Skin epidermis (tissue), 12 donors: ENCODE measurements at regions not wholly inside any gene's neighbourhood (a gene's known extent, or its start where the extent isn't known, plus 50 kb on each side); places are given as distances from the start of the nearest gene placed in this dataset.

ENCODE experiments used
- H3K27ac ChIP-seq, 21 experiments: fragments of 200-600 bp; sonication (generic) in 11 of 21; one replicate each; pipeline ENCODE4 v1.5.0; 2020; ENCODE audit warnings: mild to moderate bottlenecking in 3 of 21, inconsistent platforms in 2 of 21, moderate library complexity in 2 of 21
- H3K4me3 ChIP-seq, 7 experiments: fragments of 200-600 bp; sonication (generic) in 2 of 7; one replicate each; pipeline ENCODE4 v1.5.0; 2020; ENCODE audit warnings: inconsistent platforms in 2 of 7, mild to moderate bottlenecking in 2 of 7, moderate library complexity in 1 of 7

- no peak overlapping the region for H3K4me3 ChIP-seq
- H3K27ac ChIP-seq, result no peak overlapping the region
Measured at GRCh38 chr3:64905906-64906410, 218.2 kb upstream of the ADAMTS9 start.

DNA sequence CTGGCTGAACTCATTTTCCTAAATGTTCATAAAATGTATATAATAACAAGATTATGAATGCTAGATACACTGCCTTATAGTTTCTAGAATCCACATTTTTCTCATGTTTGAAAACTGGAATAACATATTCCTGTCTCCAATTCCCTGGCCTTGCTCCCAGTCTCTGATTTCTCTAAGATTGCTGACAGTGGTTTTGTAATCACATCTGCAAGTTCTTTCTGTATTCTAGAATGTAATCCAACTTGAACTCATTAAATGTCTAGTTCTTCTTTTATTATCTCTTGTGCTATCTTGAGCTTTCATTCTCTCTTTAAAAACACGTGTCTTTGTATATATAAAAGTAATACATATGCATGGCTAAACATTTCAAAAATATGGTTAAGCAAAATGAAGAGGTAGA lies 215.2 kb upstream of the ADAMTS9 start:
- peak overlapping the region in 1 of 21 experiments; percentile 51 for H3K27ac ChIP-seq

GRCh38 chr3:64901986-64902516 lies 214.3 kb upstream of the ADAMTS9 start:
- H3K4me3 ChIP-seq, result no peak overlapping the region
- peak overlapping the region in 3 of 21 experiments; percentile 4 to 51 (median 20) for H3K27ac ChIP-seq

More for the DNA sequence above, 215.2 kb upstream of the ADAMTS9 start:
- H3K4me3 ChIP-seq, result no peak overlapping the region

DNA sequence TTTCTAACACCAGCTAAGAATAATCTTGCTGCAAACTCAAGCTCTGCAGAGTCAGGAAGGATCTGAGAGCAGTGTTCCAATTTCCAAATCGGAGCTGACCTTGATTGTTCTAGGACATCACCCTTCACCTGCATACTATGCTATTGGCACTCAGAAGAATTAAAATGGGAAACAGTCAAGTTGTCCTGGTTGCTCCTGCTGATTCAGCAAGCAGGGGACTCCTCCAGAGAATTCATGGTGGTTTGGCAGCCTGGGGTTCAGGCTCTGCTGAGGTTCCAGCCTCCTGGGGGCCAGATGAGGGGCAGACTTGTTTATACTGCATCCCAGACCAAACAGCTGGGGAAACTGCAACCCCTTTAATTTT lies 213.7 kb upstream of the ADAMTS9 start:
- Histone ChIP-seq H3K4me3 (no peak overlapping the region), H3K27ac (peak overlapping the region in 3 of 21 experiments; percentile 4 to 51 (median 5))

GRCh38 chr3:64900617-64901521 lies 213.1 kb upstream of the ADAMTS9 start:
- Histone ChIP-seq H3K4me3 (no peak overlapping the region), H3K27ac (peak overlapping the region in 1 of 21 experiments; percentile 51)

DNA sequence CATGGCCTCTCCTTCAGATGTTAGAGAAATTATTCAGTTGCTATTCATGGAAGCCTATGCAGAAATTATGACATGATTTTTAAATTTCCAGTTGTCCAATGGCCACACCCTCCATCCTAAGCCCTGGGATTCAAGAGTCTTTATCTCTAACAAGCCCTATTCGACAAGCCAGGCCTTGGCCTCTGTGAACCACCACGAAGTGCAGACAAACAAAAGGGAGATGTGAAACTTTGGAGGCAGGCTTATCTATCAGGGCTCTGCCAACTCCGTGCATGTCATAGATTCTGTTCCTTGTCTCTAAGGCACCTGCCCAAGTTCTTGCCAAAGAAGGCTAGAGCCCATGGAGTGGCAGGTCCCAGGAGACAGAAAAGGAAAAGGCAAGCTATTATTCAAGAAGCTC lies 212.4 kb upstream of the ADAMTS9 start:
- no peak overlapping the region for H3K4me3 ChIP-seq
- no peak overlapping the region for H3K27ac ChIP-seq

DNA sequence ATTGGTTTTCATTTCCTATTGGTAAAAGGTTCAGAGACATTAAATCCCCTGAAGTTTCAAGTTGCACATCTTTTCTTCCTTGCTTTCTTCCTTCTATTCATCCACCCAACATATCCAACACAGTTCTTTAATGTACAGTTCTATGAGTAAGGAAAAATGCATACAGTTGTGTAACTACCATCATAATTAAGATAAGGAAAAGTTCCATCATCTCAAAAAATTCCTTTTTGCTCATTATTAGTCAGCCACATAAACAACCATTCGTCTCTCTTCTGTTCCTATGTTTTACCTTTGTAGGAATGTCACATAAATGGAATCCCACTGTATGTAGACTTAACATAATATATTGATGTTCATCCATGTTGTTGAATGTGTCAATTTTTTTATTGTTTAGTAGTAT lies 211.1 kb upstream of the ADAMTS9 start:
- H3K4me3 ChIP-seq, result no peak overlapping the region
- no peak overlapping the region for H3K27ac ChIP-seq

DNA sequence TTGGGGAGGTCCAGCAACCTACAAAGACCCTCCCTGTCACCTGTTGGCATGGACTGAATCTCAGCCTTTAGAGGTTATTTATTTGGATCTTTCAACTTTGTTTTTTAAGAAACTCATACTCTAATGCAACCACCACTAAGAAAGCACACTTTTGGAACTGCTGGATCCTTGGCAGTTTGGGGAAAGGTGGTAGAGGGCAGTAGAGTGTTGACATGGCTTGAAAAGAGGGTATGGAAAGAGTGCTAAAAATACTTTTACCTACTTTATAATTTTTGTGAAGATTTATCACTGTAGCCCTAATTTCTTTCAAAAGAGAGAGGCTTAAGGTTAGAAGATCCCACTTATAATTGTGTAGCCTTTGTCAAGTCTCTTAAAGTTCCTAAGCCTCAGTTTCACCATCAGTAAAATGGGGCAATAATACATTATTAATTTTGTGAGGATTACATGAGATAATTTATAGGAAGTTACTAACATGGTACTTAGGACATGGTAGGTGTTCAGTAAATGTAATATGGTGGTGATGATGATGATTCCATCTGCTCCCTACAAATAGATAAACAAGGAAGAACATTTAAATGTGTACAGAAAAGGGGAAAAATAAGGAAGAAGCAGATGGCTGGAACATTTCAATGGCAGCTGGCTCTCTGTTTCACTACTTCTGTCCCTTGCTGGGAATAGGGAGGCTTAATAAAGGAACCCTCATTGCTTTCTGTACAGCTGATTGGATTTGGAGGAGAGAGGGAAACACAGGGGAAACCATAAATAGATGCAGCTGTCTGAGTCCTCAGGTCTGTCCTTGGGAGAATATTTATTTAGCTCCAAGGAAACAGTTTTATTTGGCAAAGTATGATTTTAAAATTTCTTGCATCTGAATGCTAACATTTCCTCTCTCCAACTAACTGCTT lies 208.4 kb upstream of the ADAMTS9 start:
- Histone ChIP-seq H3K4me3 (no peak overlapping the region), H3K27ac (no peak overlapping the region)

DNA sequence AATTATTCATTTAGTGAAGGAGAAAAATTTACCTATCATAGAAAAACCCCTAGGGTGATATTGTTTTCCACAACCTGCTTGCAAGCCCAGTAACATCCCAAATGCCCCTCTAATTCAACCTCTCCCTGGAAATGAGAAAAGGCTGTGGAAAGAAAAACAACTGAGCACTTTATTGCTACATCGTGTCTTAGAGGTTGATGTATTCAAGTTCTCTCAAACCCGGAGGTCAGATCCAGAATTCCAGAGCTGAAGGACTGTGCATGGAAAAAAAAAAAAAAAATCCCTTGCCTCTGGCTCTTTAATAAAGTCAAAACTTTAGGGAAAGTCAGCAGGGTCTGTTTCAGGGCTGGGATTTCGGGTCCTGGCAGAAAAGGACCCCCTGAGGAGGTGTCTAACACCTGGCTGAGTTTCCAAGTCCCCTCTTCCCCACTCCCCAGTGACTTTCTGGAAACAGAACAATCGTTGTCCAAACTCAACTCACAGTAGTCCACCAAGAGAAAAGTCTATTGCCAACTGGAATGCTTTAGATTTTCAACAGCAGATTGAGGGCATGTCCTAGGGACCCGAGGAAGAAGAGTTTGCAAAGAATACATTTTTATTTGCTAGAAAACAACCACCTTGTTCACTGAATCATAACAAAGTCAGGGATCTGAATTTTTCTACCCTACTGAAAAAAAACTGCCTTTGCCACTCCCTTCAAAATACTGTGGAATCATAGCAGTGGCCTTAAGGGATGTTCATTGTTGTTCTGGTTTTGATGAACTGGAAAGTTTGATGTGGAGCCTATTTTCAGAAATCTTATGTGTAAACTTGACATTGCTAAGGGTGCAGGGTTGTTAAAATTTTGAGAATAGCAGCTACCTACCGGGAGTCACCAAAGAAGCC lies 207.5 kb upstream of the ADAMTS9 start:
- H3K27ac ChIP-seq, result peak overlapping the region in 1 of 21 experiments; percentile 37

DNA sequence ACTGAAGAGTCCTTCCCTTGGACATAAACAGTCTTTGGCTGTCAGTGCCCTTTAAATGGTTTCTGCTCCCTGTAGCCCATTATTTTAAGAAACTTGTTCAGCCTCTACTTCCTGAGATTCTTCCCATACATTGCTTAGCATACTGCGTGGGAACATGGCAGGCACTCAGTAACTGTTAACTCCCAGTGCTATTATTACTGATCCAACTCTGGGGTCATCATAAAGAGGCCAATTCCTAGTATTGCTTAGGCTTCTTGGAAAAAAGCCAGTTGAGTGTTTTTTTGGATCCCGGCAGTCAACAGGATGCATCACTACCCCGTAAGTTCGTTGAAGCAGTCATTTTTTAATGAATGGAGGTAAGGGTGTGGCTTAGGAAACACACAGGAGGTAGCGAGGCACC lies 206.2 kb upstream of the ADAMTS9 start:
- H3K27ac ChIP-seq, result no peak overlapping the region

More for the DNA sequence above, 207.5 kb upstream of the ADAMTS9 start:
- no peak overlapping the region for H3K4me3 ChIP-seq

DNA sequence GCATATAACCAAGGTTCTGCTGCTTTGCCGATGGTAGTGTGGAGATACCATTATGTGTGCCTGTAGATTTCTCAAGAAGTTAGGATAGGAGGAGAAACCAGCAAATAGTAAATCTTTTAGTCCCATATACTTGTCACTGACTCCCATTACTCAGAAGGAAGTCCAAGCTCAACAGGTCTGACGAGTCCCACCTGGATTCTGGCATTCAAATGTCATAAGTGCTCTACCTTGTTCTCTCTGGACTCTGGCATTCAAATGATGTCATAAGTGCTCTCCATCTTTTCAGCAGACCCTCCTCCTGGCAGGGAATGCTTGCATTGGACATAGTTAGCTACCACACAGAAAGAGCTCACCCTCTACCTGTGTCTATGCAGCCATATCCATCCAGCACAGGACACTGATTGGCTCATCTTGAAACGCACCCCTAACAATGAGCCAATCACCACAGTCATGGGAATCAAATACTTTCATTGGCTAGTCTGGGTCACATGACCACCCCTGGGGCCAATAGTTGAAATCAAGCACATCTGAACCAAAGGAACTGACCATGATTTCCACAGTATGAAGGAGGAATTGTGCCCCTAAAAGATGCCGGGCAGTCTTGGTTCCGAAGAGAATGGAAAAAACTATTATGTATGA lies 205.0 kb upstream of the ADAMTS9 start:
- H3K27ac ChIP-seq, result no peak overlapping the region
- no peak overlapping the region for H3K4me3 ChIP-seq

More for the DNA sequence above, 206.2 kb upstream of the ADAMTS9 start:
- no peak overlapping the region for H3K4me3 ChIP-seq

DNA sequence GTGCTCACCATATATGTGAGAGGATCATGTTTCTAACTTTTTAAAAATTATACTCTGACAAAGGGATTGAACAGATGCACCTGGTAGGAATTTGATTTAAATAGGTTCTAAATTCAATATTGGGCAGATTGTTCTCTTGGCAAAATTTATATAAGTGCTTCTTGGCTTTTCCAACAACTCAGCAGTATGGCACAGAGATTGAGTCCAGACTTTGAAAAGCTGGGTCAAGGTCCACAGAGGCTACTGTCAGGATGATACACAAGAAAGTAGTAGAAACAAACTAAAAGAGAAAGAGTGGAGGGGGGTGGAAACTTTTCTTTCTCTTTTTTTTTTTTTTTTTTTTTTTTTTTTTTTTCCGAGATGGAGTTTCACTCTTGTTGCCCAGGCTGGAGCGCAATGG lies 203.2 kb upstream of the ADAMTS9 start:
- H3K27ac ChIP-seq, result no peak overlapping the region

GRCh38 chr3:64890466-64890865 lies 202.7 kb upstream of the ADAMTS9 start:
- no peak overlapping the region for H3K27ac ChIP-seq
- H3K4me3 ChIP-seq, result no peak overlapping the region

More for the DNA sequence above, 203.2 kb upstream of the ADAMTS9 start:
- no peak overlapping the region for H3K4me3 ChIP-seq

- Histone ChIP-seq H3K4me3 (no peak overlapping the region), H3K27ac (peak overlapping the region in 1 of 21 experiments; percentile 3)
Measured at GRCh38 chr3:64890006-64890405, 202.2 kb upstream of the ADAMTS9 start.

GRCh38 chr3:64888840-64889392 lies 201.1 kb upstream of the ADAMTS9 start:
- H3K27ac ChIP-seq, result no peak overlapping the region
- H3K4me3 ChIP-seq, result no peak overlapping the region

- Histone ChIP-seq H3K4me3 (no peak overlapping the region), H3K27ac (peak overlapping the region in 1 of 21 experiments; percentile 4)
Measured at GRCh38 chr3:64888165-64888564, 200.4 kb upstream of the ADAMTS9 start.

DNA sequence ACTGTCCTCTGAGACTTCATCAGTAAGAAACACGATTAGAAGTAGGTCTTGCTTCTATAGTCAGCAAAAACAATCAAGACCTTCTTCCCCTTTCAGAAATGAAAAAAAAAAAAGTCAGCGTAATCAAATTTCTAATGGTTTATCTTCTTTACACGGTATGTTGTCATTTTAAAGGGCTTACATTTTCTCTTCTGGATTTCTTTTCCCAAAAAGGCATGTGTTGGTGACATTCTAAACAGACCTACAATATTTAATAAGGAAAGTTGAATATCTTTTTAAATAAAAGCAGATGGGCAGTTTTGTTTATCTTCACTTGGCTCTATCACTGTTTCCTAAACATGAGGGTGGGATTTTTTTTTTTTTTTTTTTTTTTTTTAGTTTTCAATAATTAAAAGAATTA lies 197.3 kb upstream of the ADAMTS9 start:
- H3K4me3 ChIP-seq, result no peak overlapping the region
- H3K27ac ChIP-seq, result no peak overlapping the region

GRCh38 chr3:64884536-64884935 lies 196.7 kb upstream of the ADAMTS9 start:
- Histone ChIP-seq H3K4me3 (no peak overlapping the region), H3K27ac (no peak overlapping the region)
